ENCODE measurements at regions not wholly inside any gene's neighbourhood (a gene's known extent, or its start where the extent isn't known, plus 50 kb on each side); places are given as distances from the start of the nearest gene placed in this dataset.

GRCh38 chr16:79898703-79899102 lies 298.2 kb upstream of the MAF start:
- no peak for ATAC-seq (ENCODE audit: low read depth)
- no peaks in the 10 kb centered on the region for H3K27me3 Mint-ChIP-seq
- intact Hi-C loops (cut with micrococcal nuclease), result no loop called here
- ChIA-PET POLR2A (no interaction called here), CTCF (no interaction called here)
- no peaks in the 10 kb centered on the region for H3K9me3 Mint-ChIP-seq
- no peaks in the 10 kb centered on the region for H3K4me1 Mint-ChIP-seq
- TF ChIP-seq CTCF (IDR thresholded peaks at IDR 0.05), result no peak
- H3K36me3 Mint-ChIP-seq (ENCODE audit: low read depth), result no peaks in the 10 kb centered on the region
- no peak overlapping the region for H3K4me3 Mint-ChIP-seq
- no peak overlapping the region for H3K27ac Mint-ChIP-seq
- no peak for DNase-seq

GRCh38 chr16:79897453-79898146 lies 297.1 kb upstream of the MAF start:
- CTCF ChIA-PET, result no interaction called here
- H3K4me3 Mint-ChIP-seq, result no peak overlapping the region
- TF ChIP-seq CTCF (IDR thresholded peaks at IDR 0.05), result no peak
- POLR2A ChIA-PET, result no interaction called here
- H3K4me1 Mint-ChIP-seq, result no peaks in the 10 kb centered on the region
- H3K36me3 Mint-ChIP-seq (ENCODE audit: low read depth), result no peaks in the 10 kb centered on the region
- no peak for ATAC-seq (ENCODE audit: low read depth)
- no peak for DNase-seq
- H3K9me3 Mint-ChIP-seq, result no peaks in the 10 kb centered on the region
- intact Hi-C loops (cut with micrococcal nuclease), result no loop called here
- H3K27ac Mint-ChIP-seq, result no peak overlapping the region
- no peaks in the 10 kb centered on the region for H3K27me3 Mint-ChIP-seq

GRCh38 chr16:79897104-79897452 lies 296.5 kb upstream of the MAF start:
- ATAC-seq (ENCODE audit: low read depth) (no peak), DNase-seq (no peak)
- POLR2A ChIA-PET, result no interaction called here
- Mint-ChIP-seq H3K4me3 (no peak overlapping the region), H3K36me3 (ENCODE audit: low read depth) (no peaks in the 10 kb centered on the region), H3K27me3 (no peaks in the 10 kb centered on the region), H3K4me1 (no peaks in the 10 kb centered on the region), H3K27ac (no peak overlapping the region), H3K9me3 (no peaks in the 10 kb centered on the region)
- intact Hi-C loops (cut with micrococcal nuclease), result no loop called here
- no peak for TF ChIP-seq CTCF (IDR thresholded peaks at IDR 0.05)
- CTCF ChIA-PET, result no interaction called here

- ATAC-seq (ENCODE audit: low read depth) (no peak), DNase-seq (no peak)
- no peaks in the 10 kb centered on the region for H3K9me3 Mint-ChIP-seq
- TF ChIP-seq CTCF (IDR thresholded peaks at IDR 0.05), result no peak
- intact Hi-C loops (cut with micrococcal nuclease), result no loop called here
- ChIA-PET POLR2A (no interaction called here), CTCF (no interaction called here)
- no peak overlapping the region for H3K4me3 Mint-ChIP-seq
- H3K36me3 Mint-ChIP-seq (ENCODE audit: low read depth), result no peaks in the 10 kb centered on the region
- H3K27me3 Mint-ChIP-seq, result no peaks in the 10 kb centered on the region
- H3K27ac Mint-ChIP-seq, result no peak overlapping the region
- H3K4me1 Mint-ChIP-seq, result no peaks in the 10 kb centered on the region
Measured at GRCh38 chr16:79895917-79896203, 295.3 kb upstream of the MAF start.

- intact Hi-C loops (cut with micrococcal nuclease), result no loop called here
- H3K4me3 Mint-ChIP-seq, result no peak overlapping the region
- TF ChIP-seq CTCF (IDR thresholded peaks at IDR 0.05), result no peak
- ATAC-seq (ENCODE audit: low read depth), result no peak
- H3K27me3 Mint-ChIP-seq, result no peaks in the 10 kb centered on the region
- no peaks in the 10 kb centered on the region for H3K36me3 Mint-ChIP-seq (ENCODE audit: low read depth)
- no peak overlapping the region for H3K27ac Mint-ChIP-seq
- DNase-seq, result no peak
- no peaks in the 10 kb centered on the region for H3K9me3 Mint-ChIP-seq
- ChIA-PET CTCF (no interaction called here), POLR2A (no interaction called here)
- no peaks in the 10 kb centered on the region for H3K4me1 Mint-ChIP-seq
Measured at GRCh38 chr16:79895053-79895916, 294.7 kb upstream of the MAF start.
